Endodermal cell (in vitro differentiated cells): ENCODE measurements at regions not wholly inside any gene's neighbourhood (a gene's known extent, or its start where the extent isn't known, plus 50 kb on each side); places are given as distances from the start of the nearest gene placed in this dataset.

Experiments
- DNase-seq: peaks from one replicate; pipeline ENCODE4 v3.0.0-alpha.2; 2017
- H3K27ac ChIP-seq: 2 replicates; pipeline ENCODE4 v1.5.1; 2013; ENCODE audit warnings: mild to moderate bottlenecking, low read depth, low read length, moderate library complexity
- H3K27me3 ChIP-seq: 2 replicates; pipeline ENCODE4 v1.6.1; 2013; ENCODE audit warnings: mild to moderate bottlenecking, low read length, moderate library complexity; ENCODE audit not compliant: insufficient read depth, control insufficient read depth, poor library complexity, severe bottlenecking
- H3K36me3 ChIP-seq: 2 replicates; pipeline ENCODE4 v1.7.0; 2013; ENCODE audit warnings: mild to moderate bottlenecking, low read length, moderate library complexity; ENCODE audit not compliant: control insufficient read depth, insufficient read depth
- H3K4me1 ChIP-seq: one replicate; pipeline ENCODE4 v1.7.0; 2013; ENCODE audit warnings: low read length; ENCODE audit not compliant: control insufficient read depth, insufficient read depth
- H3K4me3 ChIP-seq: 2 replicates; pipeline ENCODE4 v1.5.1; 2013; ENCODE audit warnings: mild to moderate bottlenecking, low read length, moderate library complexity
- H3K9ac ChIP-seq: 2 replicates; pipeline ENCODE4 v1.6.1; 2013; ENCODE audit warnings: mild to moderate bottlenecking, low read length, moderate library complexity; ENCODE audit not compliant: poor library complexity, severe bottlenecking; ENCODE audit errors: extremely low read depth
- H3K9me3 ChIP-seq: 2 replicates; pipeline ENCODE4 v1.6.1; 2013; ENCODE audit warnings: mild to moderate bottlenecking, low read length, moderate library complexity; ENCODE audit not compliant: control insufficient read depth
- H3K27ac Mint-ChIP-seq: 2 replicates; pipeline ENCODE4 v1.8.0; 2020; ENCODE audit warnings: mixed read lengths
- H3K27me3 Mint-ChIP-seq: 2 replicates; pipeline ENCODE4 v1.8.0; 2021; ENCODE audit warnings: mild to moderate bottlenecking, mixed read lengths; ENCODE audit not compliant: insufficient read depth
- H3K36me3 Mint-ChIP-seq: 2 replicates; pipeline ENCODE4 v1.8.0; 2020; ENCODE audit warnings: low read depth, mixed read lengths
- H3K4me1 Mint-ChIP-seq: 2 replicates; pipeline ENCODE4 v1.8.0; 2020; ENCODE audit warnings: mixed read lengths
- H3K4me3 Mint-ChIP-seq: 2 replicates; pipeline ENCODE4 v1.8.0; 2020; ENCODE audit warnings: mild to moderate bottlenecking, moderate library complexity, mixed read lengths
- H3K9me3 Mint-ChIP-seq: 2 replicates; pipeline ENCODE4 v1.8.0; 2020; ENCODE audit warnings: mild to moderate bottlenecking, mixed read lengths
- CTCF ChIP-seq: fragments of 200-600 bp; sonication (generic); conservative IDR thresholded peaks from 2 replicates; pipeline ENCODE4 v1.5.0; 2021; ENCODE audit warnings: antibody characterized with exemption, mild to moderate bottlenecking
- WGBS, 2 experiments: methylation state at CpG; one replicate each; pipeline versions ENCODE4 v1.1.5 to v1.1.7; 2013; ENCODE audit warnings: missing lambda C conversion rate in 2 of 2, mixed read lengths in 1 of 2; ENCODE audit not compliant: insufficient coverage in 1 of 2, insufficient read length in 1 of 2; 5-methylcytosine and 5-hydroxymethylcytosine counted together

- Mint-ChIP-seq H3K27ac (no peak overlapping the region), H3K9me3 (no peaks in the 10 kb centered on the region), H3K4me3 (no peak overlapping the region), H3K36me3 (no peaks in the 10 kb centered on the region), H3K27me3 (no peaks in the 10 kb centered on the region), H3K4me1 (no peaks in the 10 kb centered on the region)
- Histone ChIP-seq H3K4me1 (no peaks in the 10 kb centered on the region), H3K9me3 (no peaks in the 10 kb centered on the region), H3K4me3 (no peak overlapping the region), H3K27ac (no peak overlapping the region), H3K36me3 (no peaks in the 10 kb centered on the region), H3K27me3 (no peaks in the 10 kb centered on the region), H3K9ac (no peak overlapping the region)
- WGBS, 2 experiments: 96 to 97% methylated on average over 5 to 6 of the region's 6 CpGs
- DNase-seq: no peak
- TF ChIP-seq CTCF: no peak
Measured at GRCh38 chr2:18980786-18981430, 377.5 kb downstream of the OSR1 start.

- Mint-ChIP-seq H3K36me3 (no peaks in the 10 kb centered on the region), H3K27ac (no peak overlapping the region), H3K4me1 (no peaks in the 10 kb centered on the region), H3K27me3 (no peaks in the 10 kb centered on the region), H3K4me3 (no peak overlapping the region), H3K9me3 (no peaks in the 10 kb centered on the region)
- H3K9ac ChIP-seq: no peak overlapping the region
- no peak for TF ChIP-seq CTCF
- H3K9me3 ChIP-seq: no peaks in the 10 kb centered on the region
- H3K4me3 ChIP-seq: no peak overlapping the region
- H3K36me3 ChIP-seq: no peaks in the 10 kb centered on the region
- DNase-seq: no peak
- H3K27ac ChIP-seq: no peak overlapping the region
- no peaks in the 10 kb centered on the region for H3K4me1 ChIP-seq
- WGBS, 2 experiments: 82 to 85% methylated on average over 4 to 5 of the region's 5 CpGs
- no peaks in the 10 kb centered on the region for H3K27me3 ChIP-seq
Measured at GRCh38 chr2:18980104-18980785, 378.2 kb downstream of the OSR1 start.

- Histone ChIP-seq H3K36me3 (no peaks in the 10 kb centered on the region), H3K4me3 (no peak overlapping the region), H3K27ac (no peak overlapping the region), H3K27me3 (no peaks in the 10 kb centered on the region), H3K9me3 (no peaks in the 10 kb centered on the region), H3K4me1 (no peaks in the 10 kb centered on the region), H3K9ac (no peak overlapping the region)
- no peak for TF ChIP-seq CTCF
- DNase-seq: no peak
- no peaks in the 10 kb centered on the region for H3K36me3 Mint-ChIP-seq
- H3K27me3 Mint-ChIP-seq: no peaks in the 10 kb centered on the region
- no peak overlapping the region for H3K27ac Mint-ChIP-seq
- 79 to 87% methylated on average over 2 of the region's 3 CpGs for WGBS, 2 experiments
- H3K9me3 Mint-ChIP-seq: no peaks in the 10 kb centered on the region
- H3K4me1 Mint-ChIP-seq: no peaks in the 10 kb centered on the region
- no peak overlapping the region for H3K4me3 Mint-ChIP-seq
Measured at GRCh38 chr2:18977409-18977808, 381.0 kb downstream of the OSR1 start.
